ENCODE measurements at regions not wholly inside any gene's neighbourhood (a gene's known extent, or its start where the extent isn't known, plus 50 kb on each side); places are given as distances from the start of the nearest gene placed in this dataset.

- Histone ChIP-seq H3K4me1 (ENCODE audit: control insufficient read depth, insufficient read depth, low read length) (no peaks in the 10 kb centered on the region), H3K36me3 (ENCODE audit: control insufficient read depth, insufficient read depth, low read length) (no peaks in the 10 kb centered on the region), H3K27me3 (ENCODE audit: control insufficient read depth, insufficient read depth, low read length) (no peaks in the 10 kb centered on the region), H3K4me3 (ENCODE audit: low read depth in 2 of 2, low read length in 2 of 2) (no peak overlapping the region), H3K9me3 (ENCODE audit: control insufficient read depth, insufficient read depth, low read depth, low read length) (no peaks in the 10 kb centered on the region), H3K27ac (ENCODE audit: low read length) (no peak overlapping the region)
- ATAC-seq: no peak
- in situ Hi-C loops (cut with HindIII; ENCODE audit: low pct_unique_long_range_greater_than_20kb, low sequenced_read_pairs) (no loop called here), intact Hi-C loops (cut with micrococcal nuclease; ENCODE audit: unreplicated experiment) (no loop called here)
- no TSS peak for BruUV-seq (replicated peaks)
- CTCF ChIA-PET: no interaction called here
- no peak for DNase-seq (ENCODE audit: low read depth, low spot score)
- TF ChIP-seq CTCF (IDR thresholded peaks at IDR 0.05) (no peak), POLR2AphosphoS5 (IDR thresholded peaks at IDR 0.05; ENCODE audit: low read depth, low read length) (no peak), TCF7L2 (IDR thresholded peaks at IDR 0.05; ENCODE audit: low read depth, low read length) (no peak), SIN3A (IDR thresholded peaks at IDR 0.05; ENCODE audit: borderline replicate concordance, insufficient read depth, low read depth, low read length) (no peak), REST (IDR thresholded peaks at IDR 0.05; ENCODE audit: insufficient read depth in 1 of 2, low read depth in 2 of 2, low read length in 1 of 2) (no peak)
- POLR2A ChIA-PET: no interaction called here
Measured at GRCh38 chr2:172215172-172215935, 112.7 kb upstream of the DLX2 start.

GRCh38 chr2:172215936-172216335 is 113.2 kb upstream of the DLX2 start:
- ATAC-seq (no peak), DNase-seq (ENCODE audit: low read depth, low spot score) (no peak)
- POLR2A ChIA-PET: no interaction called here
- no peaks in the 10 kb centered on the region for H3K9me3 ChIP-seq (ENCODE audit: control insufficient read depth, insufficient read depth, low read depth, low read length)
- no peak overlapping the region for H3K4me3 ChIP-seq (ENCODE audit: low read depth in 2 of 2, low read length in 2 of 2)
- no peaks in the 10 kb centered on the region for H3K4me1 ChIP-seq (ENCODE audit: control insufficient read depth, insufficient read depth, low read length)
- H3K27me3 ChIP-seq (ENCODE audit: control insufficient read depth, insufficient read depth, low read length): no peaks in the 10 kb centered on the region
- intact Hi-C loops (cut with micrococcal nuclease; ENCODE audit: unreplicated experiment) (no loop called here), in situ Hi-C loops (cut with HindIII; ENCODE audit: low pct_unique_long_range_greater_than_20kb, low sequenced_read_pairs) (no loop called here)
- CTCF ChIA-PET: no interaction called here
- TF ChIP-seq TCF7L2 (IDR thresholded peaks at IDR 0.05; ENCODE audit: low read depth, low read length) (no peak), SIN3A (IDR thresholded peaks at IDR 0.05; ENCODE audit: borderline replicate concordance, insufficient read depth, low read depth, low read length) (no peak), REST (IDR thresholded peaks at IDR 0.05; ENCODE audit: insufficient read depth in 1 of 2, low read depth in 2 of 2, low read length in 1 of 2) (no peak), CTCF (IDR thresholded peaks at IDR 0.05) (no peak), POLR2AphosphoS5 (IDR thresholded peaks at IDR 0.05; ENCODE audit: low read depth, low read length) (no peak)
- no peak overlapping the region for H3K27ac ChIP-seq (ENCODE audit: low read length)
- no peaks in the 10 kb centered on the region for H3K36me3 ChIP-seq (ENCODE audit: control insufficient read depth, insufficient read depth, low read length)
- no TSS peak for BruUV-seq (replicated peaks)

All from Panc1 (cell line).